Mammary epithelial cell (primary cell): ENCODE measurements at regions not wholly inside any gene's neighbourhood (a gene's known extent, or its start where the extent isn't known, plus 50 kb on each side); places are given as distances from the start of the nearest gene placed in this dataset.

Experiments used
- CTCF ChIP-seq, 2 donors: IDR thresholded peaks in 1 of 2; conservative IDR thresholded peaks in 1 of 2; 2 replicates each; pipeline ENCODE4 v1.5.1; 2011 to 2012; ENCODE audit warnings: inconsistent platforms in 2 of 2, low read length in 2 of 2, mild to moderate bottlenecking in 2 of 2, control low read depth in 1 of 2, low read depth in 1 of 2; ENCODE audit not compliant: insufficient read depth in 1 of 2; ENCODE audit errors: extremely low read depth in 1 of 2
- EZH2 ChIP-seq: IDR thresholded peaks from 2 replicates; pipeline ENCODE4 v1.6.1; 2012; ENCODE audit warnings: low read length, inconsistent platforms, borderline replicate concordance

GRCh38 chr14:54025661-54026060 is 69.0 kb upstream of the BMP4 start:
- TF ChIP-seq CTCF (conservative IDR thresholded peaks at IDR 0.05 in 1 of 2, IDR thresholded peaks at IDR 0.05 in 1 of 2; ENCODE audit: extremely low read depth in 1 of 2, insufficient read depth in 1 of 2, low read depth in 1 of 2, low read length in 2 of 2) (peak; percentile 60 to 62), EZH2 (no peak)
